ENCODE measurements at regions not wholly inside any gene's neighbourhood (a gene's known extent, or its start where the extent isn't known, plus 50 kb on each side); places are given as distances from the start of the nearest gene placed in this dataset.
A peak's percentile ranks its signal among the peaks of the same experiment; 100 is the strongest.

DNA sequence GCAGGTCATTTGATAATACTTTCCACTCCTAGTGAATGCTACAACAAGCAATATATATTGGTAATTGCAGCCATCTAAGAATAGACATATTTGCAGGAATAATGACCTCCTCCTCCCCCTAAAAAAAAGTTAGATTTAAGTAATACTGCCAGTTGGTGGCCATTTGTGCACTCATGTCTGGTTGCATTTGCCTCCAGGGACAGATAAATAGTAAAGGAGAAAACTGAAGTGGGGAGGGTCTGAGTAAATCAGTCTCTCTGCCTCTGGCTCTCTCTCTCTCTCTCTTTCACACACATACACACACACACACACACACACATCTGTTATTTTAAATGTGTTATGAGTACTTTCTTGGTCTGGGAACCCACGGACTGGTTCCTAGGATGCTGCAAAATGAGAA, 125.5 kb upstream of the UQCRFS1 start:
- Histone ChIP-seq H3K36me3 (ENCODE audit: control insufficient read depth in 2 of 3, insufficient read depth in 3 of 3, low read length in 3 of 3) (no peaks in the 10 kb centered on the region), H3K4me1 (ENCODE audit: control insufficient read depth in 2 of 3, insufficient read depth in 2 of 3, low read depth in 1 of 3, low read length in 3 of 3) (no peaks in the 10 kb centered on the region), H3K9me3 (ENCODE audit: control insufficient read depth in 2 of 3, insufficient read depth in 1 of 3, low read length in 3 of 3) (peaks cover 0 to 20% (median 10%) of the 10 kb centered on the region in 3 donors), H3K27ac (ENCODE audit: low read depth in 2 of 2, low read length in 2 of 2) (no peak overlapping the region), H3K4me3 (ENCODE audit: low read length in 3 of 3) (no peak overlapping the region), H3K9ac (ENCODE audit: low read length in 3 of 3) (no peak overlapping the region), H3K27me3 (ENCODE audit: control insufficient read depth, insufficient read depth, low read length) (no peaks in the 10 kb centered on the region)
- intact Hi-C loops (cut with DNase I), result no loop called here
- FAIRE-seq (no peak), DNase-seq (no peak)
- TF ChIP-seq, protein P1, sequence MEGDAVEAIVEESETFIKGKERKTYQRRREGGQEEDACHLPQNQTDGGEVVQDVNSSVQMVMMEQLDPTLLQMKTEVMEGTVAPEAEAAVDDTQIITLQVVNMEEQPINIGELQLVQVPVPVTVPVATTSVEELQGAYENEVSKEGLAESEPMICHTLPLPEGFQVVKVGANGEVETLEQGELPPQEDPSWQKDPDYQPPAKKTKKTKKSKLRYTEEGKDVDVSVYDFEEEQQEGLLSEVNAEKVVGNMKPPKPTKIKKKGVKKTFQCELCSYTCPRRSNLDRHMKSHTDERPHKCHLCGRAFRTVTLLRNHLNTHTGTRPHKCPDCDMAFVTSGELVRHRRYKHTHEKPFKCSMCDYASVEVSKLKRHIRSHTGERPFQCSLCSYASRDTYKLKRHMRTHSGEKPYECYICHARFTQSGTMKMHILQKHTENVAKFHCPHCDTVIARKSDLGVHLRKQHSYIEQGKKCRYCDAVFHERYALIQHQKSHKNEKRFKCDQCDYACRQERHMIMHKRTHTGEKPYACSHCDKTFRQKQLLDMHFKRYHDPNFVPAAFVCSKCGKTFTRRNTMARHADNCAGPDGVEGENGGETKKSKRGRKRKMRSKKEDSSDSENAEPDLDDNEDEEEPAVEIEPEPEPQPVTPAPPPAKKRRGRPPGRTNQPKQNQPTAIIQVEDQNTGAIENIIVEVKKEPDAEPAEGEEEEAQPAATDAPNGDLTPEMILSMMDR (IDR thresholded peaks at IDR 0.05; ENCODE audit: borderline replicate concordance, extremely low read depth, insufficient read depth), result no peak

DNA sequence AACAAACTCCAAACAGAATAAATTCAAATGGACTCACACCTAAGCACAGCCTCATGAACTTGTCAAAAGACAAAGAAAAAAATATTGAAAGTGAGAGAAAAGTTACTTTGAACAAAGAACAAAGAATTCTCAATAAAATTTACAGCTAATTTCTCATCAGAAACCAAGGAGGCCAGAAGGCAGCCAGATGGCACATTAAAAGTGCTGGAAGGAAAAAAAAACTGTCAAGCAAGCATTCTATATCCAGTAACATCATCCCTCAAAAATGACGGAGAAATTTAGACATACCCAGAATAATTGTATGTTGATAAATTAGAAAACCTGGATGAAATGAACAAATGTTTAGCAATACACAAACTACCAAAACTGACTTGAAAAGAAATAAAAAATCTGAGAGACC, 129.8 kb upstream of the UQCRFS1 start:
- intact Hi-C loops (cut with DNase I), result no loop called here
- Histone ChIP-seq H3K4me1 (ENCODE audit: control insufficient read depth in 2 of 3, insufficient read depth in 2 of 3, low read depth in 1 of 3, low read length in 3 of 3) (no peaks in the 10 kb centered on the region), H3K9me3 (ENCODE audit: control insufficient read depth in 2 of 3, insufficient read depth in 1 of 3, low read length in 3 of 3) (peaks cover 0 to 24% (median 12%) of the 10 kb centered on the region in 3 donors), H3K4me3 (ENCODE audit: low read length in 3 of 3) (no peak overlapping the region), H3K27me3 (ENCODE audit: control insufficient read depth, insufficient read depth, low read length) (no peaks in the 10 kb centered on the region), H3K36me3 (ENCODE audit: control insufficient read depth in 2 of 3, insufficient read depth in 3 of 3, low read length in 3 of 3) (no peaks in the 10 kb centered on the region), H3K9ac (ENCODE audit: low read length in 3 of 3) (no peak overlapping the region), H3K27ac (ENCODE audit: low read depth in 2 of 2, low read length in 2 of 2) (no peak overlapping the region)
- FAIRE-seq (no peak), DNase-seq (no peak)
- TF ChIP-seq, protein P1 (IDR thresholded peaks at IDR 0.05; ENCODE audit: borderline replicate concordance, extremely low read depth, insufficient read depth), result no peak

DNA sequence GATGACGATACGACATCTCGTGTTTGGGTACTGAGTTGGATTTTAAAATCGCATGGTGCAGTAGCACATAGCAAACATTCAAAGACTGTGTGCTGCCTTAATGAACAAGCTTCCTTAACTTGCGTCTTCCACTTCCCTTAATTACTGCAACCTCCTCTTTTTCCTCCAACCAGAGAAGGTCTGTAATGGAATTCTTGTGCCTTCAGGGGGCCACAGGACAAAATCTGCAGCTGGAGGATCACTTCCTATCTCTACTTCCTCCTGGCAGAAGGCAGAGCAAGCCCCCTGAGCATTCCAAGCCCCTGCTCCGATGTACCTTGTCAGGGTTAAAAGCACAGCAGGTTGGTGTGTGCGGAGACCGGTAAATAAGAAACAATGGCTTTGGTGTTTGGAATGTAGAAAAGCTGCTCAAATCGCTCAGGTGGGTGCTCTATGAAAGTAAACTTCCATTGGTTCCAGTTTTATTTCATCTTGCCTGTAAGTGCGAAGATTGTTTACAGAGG, 151.3 kb upstream of the UQCRFS1 start:
- Histone ChIP-seq H3K36me3 (ENCODE audit: control insufficient read depth in 2 of 3, insufficient read depth in 3 of 3, low read length in 3 of 3) (no peaks in the 10 kb centered on the region), H3K4me1 (ENCODE audit: control insufficient read depth in 2 of 3, insufficient read depth in 2 of 3, low read depth in 1 of 3, low read length in 3 of 3) (no peaks in the 10 kb centered on the region), H3K27me3 (ENCODE audit: control insufficient read depth, insufficient read depth, low read length) (no peaks in the 10 kb centered on the region), H3K9ac (ENCODE audit: low read length in 3 of 3) (no peak overlapping the region), H3K9me3 (ENCODE audit: control insufficient read depth in 2 of 3, insufficient read depth in 1 of 3, low read length in 3 of 3) (no peaks in the 10 kb centered on the region), H3K4me3 (ENCODE audit: low read length in 3 of 3) (no peak overlapping the region), H3K27ac (ENCODE audit: low read depth in 2 of 2, low read length in 2 of 2) (no peak overlapping the region)
- TF ChIP-seq, protein P1 (IDR thresholded peaks at IDR 0.05; ENCODE audit: borderline replicate concordance, extremely low read depth, insufficient read depth), result no peak
- intact Hi-C loops (cut with DNase I), result no loop called here
- FAIRE-seq (no peak), DNase-seq (peak in 1 of 5 donors; percentile 8)

DNA sequence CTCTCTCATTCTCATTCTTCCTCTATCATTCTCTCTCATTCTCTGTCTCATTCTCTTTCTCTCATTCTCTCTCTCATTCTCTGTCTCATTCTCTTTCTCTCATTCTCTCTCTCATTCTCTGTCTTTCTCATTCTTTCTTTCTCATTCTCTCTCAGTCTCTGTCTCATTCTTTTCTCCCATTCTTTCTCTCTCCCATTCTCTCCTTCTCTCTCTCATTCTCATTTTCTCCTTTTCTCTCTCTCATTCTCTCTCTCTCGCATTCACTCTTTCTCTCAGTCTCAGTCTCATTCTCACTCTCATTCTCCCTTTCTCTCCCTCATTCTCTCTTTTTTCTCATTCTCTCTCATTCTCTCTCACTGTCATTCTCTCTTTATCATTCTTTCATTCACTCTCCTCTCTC, 152.0 kb upstream of the UQCRFS1 start:
- Histone ChIP-seq H3K4me1 (ENCODE audit: control insufficient read depth in 2 of 3, insufficient read depth in 2 of 3, low read depth in 1 of 3, low read length in 3 of 3) (no peaks in the 10 kb centered on the region), H3K9me3 (ENCODE audit: control insufficient read depth in 2 of 3, insufficient read depth in 1 of 3, low read length in 3 of 3) (no peaks in the 10 kb centered on the region), H3K4me3 (ENCODE audit: low read length in 3 of 3) (no peak overlapping the region), H3K36me3 (ENCODE audit: control insufficient read depth in 2 of 3, insufficient read depth in 3 of 3, low read length in 3 of 3) (no peaks in the 10 kb centered on the region), H3K9ac (ENCODE audit: low read length in 3 of 3) (no peak overlapping the region), H3K27me3 (ENCODE audit: control insufficient read depth, insufficient read depth, low read length) (no peaks in the 10 kb centered on the region), H3K27ac (ENCODE audit: low read depth in 2 of 2, low read length in 2 of 2) (no peak overlapping the region)
- DNase-seq, result no peak
- FAIRE-seq, result no peak
- intact Hi-C loops (cut with DNase I), result no loop called here
- TF ChIP-seq, protein P1 (IDR thresholded peaks at IDR 0.05; ENCODE audit: borderline replicate concordance, extremely low read depth, insufficient read depth), result no peak
